Mucosa of descending colon (tissue), 3 donors: ENCODE measurements at regions not wholly inside any gene's neighbourhood (a gene's known extent, or its start where the extent isn't known, plus 50 kb on each side); places are given as distances from the start of the nearest gene placed in this dataset.

ENCODE experiments used
- ATAC-seq: fragments of 200-7000 bp; cut with Tn5 transposase; one replicate; pipeline ENCODE4 v1.9.1; 2020; ENCODE audit warnings: mild to moderate bottlenecking, moderate library complexity
- DNase-seq, 3 donors: peaks; one replicate each; pipeline ENCODE4 v3.0.0-alpha.2; 2020
- H3K36me3 ChIP-seq: fragments of 200-600 bp; one replicate; pipeline ENCODE4 v1.8.0; 2021; ENCODE audit warnings: low read depth, mild to moderate bottlenecking
- H3K4me1 ChIP-seq: fragments of 200-600 bp; one replicate; pipeline ENCODE4 v1.8.0; 2021; ENCODE audit warnings: low read depth, mild to moderate bottlenecking
- H3K4me3 ChIP-seq: fragments of 200-600 bp; one replicate; pipeline ENCODE4 v1.8.0; 2021; ENCODE audit warnings: mild to moderate bottlenecking
- H3K9me3 ChIP-seq: fragments of 200-600 bp; one replicate; pipeline ENCODE4 v1.8.0; 2021; ENCODE audit warnings: mild to moderate bottlenecking
- intact Hi-C, 2 donors: fragments of 100-400 bp; cut with DNase I in 1 of 2; cut with micrococcal nuclease in 1 of 2; formaldehyde crosslinking; loops; one replicate each; pipeline versions ENCODE4 v1.11.0 to v1.11.1; 2022; cut with DNase I, micrococcal nuclease
- TF ChIP-seq, protein P1 (sequence below): fragments of 200-600 bp; IDR thresholded peaks from one replicate; pipeline ENCODE4 v1.8.0; 2022; ENCODE audit warnings: antibody characterized with exemption, mild to moderate bottlenecking
- donor health status: DM: no; HTN: no; CAD: no; lungs with moderate emphysema.
- donor health status: DM: no; HTN: no; CAD: no.
- donor health status: DM: no; HTN: yes; CAD: no.

- DNase-seq: no peak
- Histone ChIP-seq H3K36me3 (no peaks in the 10 kb centered on the region), H3K9me3 (no peaks in the 10 kb centered on the region), H3K4me3 (no peak overlapping the region), H3K4me1 (no peaks in the 10 kb centered on the region)
- intact Hi-C loops: no loop called here
- no peak for ATAC-seq
- TF ChIP-seq, protein P1, sequence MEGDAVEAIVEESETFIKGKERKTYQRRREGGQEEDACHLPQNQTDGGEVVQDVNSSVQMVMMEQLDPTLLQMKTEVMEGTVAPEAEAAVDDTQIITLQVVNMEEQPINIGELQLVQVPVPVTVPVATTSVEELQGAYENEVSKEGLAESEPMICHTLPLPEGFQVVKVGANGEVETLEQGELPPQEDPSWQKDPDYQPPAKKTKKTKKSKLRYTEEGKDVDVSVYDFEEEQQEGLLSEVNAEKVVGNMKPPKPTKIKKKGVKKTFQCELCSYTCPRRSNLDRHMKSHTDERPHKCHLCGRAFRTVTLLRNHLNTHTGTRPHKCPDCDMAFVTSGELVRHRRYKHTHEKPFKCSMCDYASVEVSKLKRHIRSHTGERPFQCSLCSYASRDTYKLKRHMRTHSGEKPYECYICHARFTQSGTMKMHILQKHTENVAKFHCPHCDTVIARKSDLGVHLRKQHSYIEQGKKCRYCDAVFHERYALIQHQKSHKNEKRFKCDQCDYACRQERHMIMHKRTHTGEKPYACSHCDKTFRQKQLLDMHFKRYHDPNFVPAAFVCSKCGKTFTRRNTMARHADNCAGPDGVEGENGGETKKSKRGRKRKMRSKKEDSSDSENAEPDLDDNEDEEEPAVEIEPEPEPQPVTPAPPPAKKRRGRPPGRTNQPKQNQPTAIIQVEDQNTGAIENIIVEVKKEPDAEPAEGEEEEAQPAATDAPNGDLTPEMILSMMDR: no peak
Measured at GRCh38 chr2:183456177-183456576, 331.9 kb downstream of the NUP35 start.

DNA sequence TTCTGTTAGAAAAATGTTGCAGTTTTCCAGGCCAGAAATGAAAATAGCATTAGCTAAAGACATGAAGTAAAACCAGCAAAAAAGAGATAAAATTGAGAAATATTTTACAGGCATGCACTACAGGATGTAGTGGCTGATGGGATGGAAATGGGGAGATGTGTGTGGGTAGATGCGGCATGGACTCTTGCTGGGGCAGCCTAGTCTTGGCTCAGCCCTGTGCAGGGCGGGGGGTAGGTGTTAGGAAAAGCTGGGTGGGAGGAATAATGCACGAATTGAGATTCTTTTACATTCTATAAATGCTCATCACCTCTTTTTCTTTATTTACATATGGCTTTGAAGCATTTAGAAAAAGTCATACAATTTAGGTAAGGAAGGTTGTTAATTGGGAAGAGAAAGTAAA, 334.2 kb downstream of the NUP35 start:
- intact Hi-C loops: no loop called here
- Histone ChIP-seq H3K4me3 (no peak overlapping the region), H3K9me3 (no peaks in the 10 kb centered on the region), H3K36me3 (no peaks in the 10 kb centered on the region), H3K4me1 (no peaks in the 10 kb centered on the region)
- ATAC-seq (no peak), DNase-seq (no peak)
- TF ChIP-seq, protein P1: no peak

- H3K4me1 ChIP-seq: no peaks in the 10 kb centered on the region
- DNase-seq (no peak), ATAC-seq (no peak)
- intact Hi-C loops: no loop called here
- H3K9me3 ChIP-seq: no peaks in the 10 kb centered on the region
- TF ChIP-seq, protein P1: no peak
- H3K36me3 ChIP-seq: no peaks in the 10 kb centered on the region
- no peak overlapping the region for H3K4me3 ChIP-seq
Measured at GRCh38 chr2:183459466-183459865, 335.2 kb downstream of the NUP35 start.

GRCh38 chr2:183463821-183464220, 339.6 kb downstream of the NUP35 start:
- Histone ChIP-seq H3K9me3 (no peaks in the 10 kb centered on the region), H3K4me3 (no peak overlapping the region), H3K4me1 (no peaks in the 10 kb centered on the region), H3K36me3 (no peaks in the 10 kb centered on the region)
- DNase-seq (no peak), ATAC-seq (no peak)
- TF ChIP-seq, protein P1: no peak
- intact Hi-C loops: no loop called here

DNA sequence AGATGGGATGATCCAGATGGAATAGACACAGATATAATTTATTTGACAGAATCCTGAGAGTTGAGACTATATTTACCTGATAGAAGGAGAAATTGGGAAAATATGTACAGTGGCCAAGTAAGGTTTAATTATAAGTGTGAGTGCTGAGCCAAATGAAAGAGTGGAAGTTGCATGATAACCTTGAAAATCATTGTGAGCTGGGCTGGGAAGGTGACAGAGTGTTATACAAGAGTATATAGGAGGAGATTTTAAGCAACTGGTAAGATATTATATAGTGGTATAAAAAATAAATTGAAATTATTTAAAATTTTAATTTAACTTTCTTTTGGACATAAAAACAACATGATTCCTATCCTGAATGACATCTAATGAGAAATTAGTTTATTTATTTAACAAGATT, 340.8 kb downstream of the NUP35 start:
- no peaks in the 10 kb centered on the region for H3K36me3 ChIP-seq
- H3K4me3 ChIP-seq: no peak overlapping the region
- DNase-seq (no peak), ATAC-seq (no peak)
- H3K4me1 ChIP-seq: no peaks in the 10 kb centered on the region
- intact Hi-C loops: no loop called here
- H3K9me3 ChIP-seq: peaks cover 4% of the 10 kb centered on the region
- TF ChIP-seq, protein P1: no peak

DNA sequence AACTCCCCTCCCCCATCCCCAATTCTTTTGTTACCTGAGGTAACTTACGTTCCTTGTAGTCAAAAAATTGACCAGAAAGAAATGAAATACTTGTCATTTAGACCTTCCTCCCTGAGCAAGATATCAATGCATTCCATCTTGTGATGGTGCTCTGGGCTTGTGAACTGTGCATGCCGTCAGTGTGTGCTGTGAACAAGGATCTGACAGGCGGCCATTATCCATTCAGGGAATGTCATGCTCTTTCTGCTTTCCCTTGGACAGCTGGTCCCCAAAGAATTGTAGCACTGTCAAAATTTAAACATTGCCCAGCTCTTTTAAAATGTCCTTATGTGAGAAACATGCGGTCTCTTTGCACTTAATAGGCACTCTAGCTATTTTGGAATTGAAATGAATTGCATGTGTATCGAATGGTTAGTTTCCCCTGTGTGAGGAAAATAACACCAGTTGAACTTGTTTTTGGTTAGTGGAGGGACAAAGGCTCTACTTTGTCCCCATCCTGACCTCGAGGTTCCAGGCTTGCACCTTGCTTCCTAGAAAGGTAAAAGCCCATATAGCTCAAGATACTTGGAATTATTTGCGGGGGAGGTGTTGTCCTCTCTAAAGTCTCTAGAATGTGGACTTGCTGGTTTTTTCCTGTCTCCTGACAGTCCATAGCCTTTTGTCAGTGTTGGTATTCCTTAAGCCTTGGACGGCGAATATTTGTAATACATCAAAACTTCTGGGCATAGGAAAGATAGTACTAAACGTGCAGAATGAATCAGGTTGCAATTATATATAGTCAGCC, 350.9 kb downstream of the NUP35 start:
- Histone ChIP-seq H3K4me3 (no peak overlapping the region), H3K9me3 (peaks cover 5% of the 10 kb centered on the region), H3K36me3 (no peaks in the 10 kb centered on the region), H3K4me1 (no peaks in the 10 kb centered on the region)
- DNase-seq: no peak
- intact Hi-C loops: no loop called here
- TF ChIP-seq, protein P1: no peak
- no peak for ATAC-seq
